ENCODE measurements at regions not wholly inside any gene's neighbourhood (a gene's known extent, or its start where the extent isn't known, plus 50 kb on each side); places are given as distances from the start of the nearest gene placed in this dataset.
"Not testable (repeated sequence)": the region's sequence is repeated elsewhere in the genome, so short reads cannot be mapped to it uniquely, and the experiment has no call there.

DNA sequence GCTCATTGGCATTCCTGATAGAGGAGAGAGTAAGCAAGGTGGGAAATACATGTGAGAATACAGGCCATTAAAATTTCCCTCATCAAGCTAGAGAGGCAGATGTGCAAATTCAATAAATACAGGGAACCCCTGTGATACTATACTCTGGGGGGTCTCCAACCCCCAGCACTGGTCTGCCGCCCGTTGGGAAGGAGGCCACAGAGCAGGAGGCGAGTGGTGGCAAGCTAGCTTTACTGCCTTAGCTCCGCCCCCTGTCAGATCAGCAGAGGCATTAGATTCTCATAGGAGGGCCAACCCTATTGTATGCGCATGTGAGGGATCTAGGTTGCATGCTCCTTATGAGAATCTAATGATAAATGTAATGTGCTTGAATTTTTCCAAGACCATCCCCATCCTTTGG is 97.1 kb upstream of the PLSCR5 start:
- H3K4me1 ChIP-seq (ENCODE audit: control insufficient read depth, insufficient read depth, low read depth, low read length), result no peaks in the 10 kb centered on the region
- no peaks in the 10 kb centered on the region for H3K36me3 ChIP-seq (ENCODE audit: control insufficient read depth in 1 of 2, insufficient read depth in 2 of 2, low read depth in 1 of 2, low read length in 2 of 2)
- H3K23ac ChIP-seq (ENCODE audit: low read length in 2 of 2), result no peak overlapping the region
- 92% methylated on average over 4 of the region's 5 CpGs for WGBS
- no peak overlapping the region for H4K91ac ChIP-seq (ENCODE audit: low read length)
- no peak overlapping the region for H2BK15ac ChIP-seq (ENCODE audit: low read depth, poor library complexity, severe bottlenecking)
- no peak overlapping the region for H3K4me3 ChIP-seq (ENCODE audit: insufficient read depth in 1 of 2, low read depth in 1 of 2, low read length in 2 of 2)
- no peak overlapping the region for H3K27ac ChIP-seq (ENCODE audit: low read length, poor library complexity, severe bottlenecking)
- no peak for DNase-seq
- no peak overlapping the region for H2BK120ac ChIP-seq (ENCODE audit: low read depth, low read length)
- no peak overlapping the region for H2BK12ac ChIP-seq (ENCODE audit: low read length in 2 of 2)
- H2AFZ ChIP-seq (ENCODE audit: low read depth, low read length), result no peak overlapping the region
- H2BK5ac ChIP-seq (ENCODE audit: low read depth, low read length, poor library complexity, severe bottlenecking), result no peak overlapping the region
- H3K14ac ChIP-seq (ENCODE audit: low read length in 2 of 2), result no peak overlapping the region
- H3K4ac ChIP-seq (ENCODE audit: low read depth in 1 of 2, low read length in 2 of 2), result no peak overlapping the region
- no peak overlapping the region for H4K8ac ChIP-seq (ENCODE audit: low read length)
- H3K27me3 ChIP-seq (ENCODE audit: control insufficient read depth in 1 of 2, insufficient read depth in 1 of 2, low read length in 2 of 2), result no peaks in the 10 kb centered on the region
- no peak overlapping the region for H3K9ac ChIP-seq (ENCODE audit: low read length)
- no peaks in the 10 kb centered on the region for H3K9me3 ChIP-seq (ENCODE audit: control insufficient read depth, low read length)
- no peak overlapping the region for H3K4me2 ChIP-seq (ENCODE audit: low read length, poor library complexity, severe bottlenecking)
- no peak overlapping the region for H3K18ac ChIP-seq (ENCODE audit: low read depth in 1 of 2, low read length in 2 of 2)
- H2AK5ac ChIP-seq (ENCODE audit: low read length, severe bottlenecking), result no peak overlapping the region
- no peaks in the 10 kb centered on the region for H3K79me1 ChIP-seq (replicated peaks; ENCODE audit: low read length, poor library complexity, severe bottlenecking)

DNA sequence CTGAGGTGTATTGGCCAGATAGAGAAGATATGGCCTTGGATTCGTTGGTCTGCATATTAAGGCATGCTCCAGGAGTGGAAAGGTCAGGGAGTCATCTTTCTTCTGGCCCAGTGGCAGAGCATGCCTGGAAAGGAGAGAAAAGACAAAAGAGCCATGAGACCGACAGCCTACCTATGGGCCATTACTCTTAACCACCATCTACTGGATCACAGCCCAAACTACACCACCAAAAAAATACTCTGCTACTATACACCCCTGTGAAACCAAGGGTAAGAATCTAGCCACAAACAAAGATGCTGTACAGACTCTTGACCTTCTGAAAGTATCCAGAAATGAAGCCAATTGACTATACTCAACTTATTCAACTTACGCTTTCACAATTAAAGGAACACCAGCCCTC is 96.1 kb upstream of the PLSCR5 start:
- H3K27me3 ChIP-seq (ENCODE audit: control insufficient read depth in 1 of 2, insufficient read depth in 1 of 2, low read length in 2 of 2), result no peaks in the 10 kb centered on the region
- H3K79me1 ChIP-seq (replicated peaks; ENCODE audit: low read length, poor library complexity, severe bottlenecking), result no peaks in the 10 kb centered on the region
- no peak overlapping the region for H3K23ac ChIP-seq (ENCODE audit: low read length in 2 of 2)
- H3K4me2 ChIP-seq (ENCODE audit: low read length, poor library complexity, severe bottlenecking), result no peak overlapping the region
- no peak for DNase-seq
- H3K14ac ChIP-seq (ENCODE audit: low read length in 2 of 2), result no peak overlapping the region
- WGBS, result 78% methylated on average over 3 of the region's 3 CpGs
- no peaks in the 10 kb centered on the region for H3K9me3 ChIP-seq (ENCODE audit: control insufficient read depth, low read length)
- no peak overlapping the region for H2AK5ac ChIP-seq (ENCODE audit: low read length, severe bottlenecking)
- no peak overlapping the region for H2BK15ac ChIP-seq (ENCODE audit: low read depth, poor library complexity, severe bottlenecking)
- no peak overlapping the region for H4K91ac ChIP-seq (ENCODE audit: low read length)
- no peaks in the 10 kb centered on the region for H3K36me3 ChIP-seq (ENCODE audit: control insufficient read depth in 1 of 2, insufficient read depth in 2 of 2, low read depth in 1 of 2, low read length in 2 of 2)
- H3K9ac ChIP-seq (ENCODE audit: low read length), result no peak overlapping the region
- H2BK120ac ChIP-seq (ENCODE audit: low read depth, low read length), result no peak overlapping the region
- no peak overlapping the region for H4K8ac ChIP-seq (ENCODE audit: low read length)
- H3K4me1 ChIP-seq (ENCODE audit: control insufficient read depth, insufficient read depth, low read depth, low read length), result no peaks in the 10 kb centered on the region
- H2AFZ ChIP-seq (ENCODE audit: low read depth, low read length), result no peak overlapping the region
- no peak overlapping the region for H2BK5ac ChIP-seq (ENCODE audit: low read depth, low read length, poor library complexity, severe bottlenecking)
- no peak overlapping the region for H3K4me3 ChIP-seq (ENCODE audit: insufficient read depth in 1 of 2, low read depth in 1 of 2, low read length in 2 of 2)
- no peak overlapping the region for H2BK12ac ChIP-seq (ENCODE audit: low read length in 2 of 2)
- no peak overlapping the region for H3K18ac ChIP-seq (ENCODE audit: low read depth in 1 of 2, low read length in 2 of 2)
- H3K27ac ChIP-seq (ENCODE audit: low read length, poor library complexity, severe bottlenecking), result no peak overlapping the region
- H3K4ac ChIP-seq (ENCODE audit: low read depth in 1 of 2, low read length in 2 of 2), result no peak overlapping the region

DNA sequence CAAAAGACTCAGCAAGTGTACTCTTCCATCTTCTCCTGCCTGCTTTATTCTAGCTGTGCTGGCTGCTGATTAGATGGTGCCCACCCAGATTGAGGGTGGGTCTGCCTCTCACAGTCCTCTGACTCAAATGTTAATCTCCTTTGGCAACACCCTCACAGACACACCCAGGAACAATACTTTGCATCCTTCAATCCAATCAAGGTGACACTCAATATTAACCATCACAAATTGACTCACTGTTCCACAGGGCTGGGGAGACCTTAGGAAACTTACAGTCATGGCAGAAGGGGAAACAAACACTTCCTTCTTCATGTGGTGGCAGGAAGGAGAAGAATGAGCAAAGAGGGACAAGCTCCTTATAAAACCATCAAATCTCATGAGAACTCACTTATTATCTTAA is 94.9 kb upstream of the PLSCR5 start:
- H2BK15ac ChIP-seq (ENCODE audit: low read depth, poor library complexity, severe bottlenecking); H3K4me3 ChIP-seq (ENCODE audit: insufficient read depth in 1 of 2, low read depth in 1 of 2, low read length in 2 of 2); H3K9ac ChIP-seq (ENCODE audit: low read length); H2BK120ac ChIP-seq (ENCODE audit: low read depth, low read length); H3K27me3 ChIP-seq (ENCODE audit: control insufficient read depth in 1 of 2, insufficient read depth in 1 of 2, low read length in 2 of 2); H2BK5ac ChIP-seq (ENCODE audit: low read depth, low read length, poor library complexity, severe bottlenecking); H3K18ac ChIP-seq (ENCODE audit: low read depth in 1 of 2, low read length in 2 of 2); DNase-seq; H3K14ac ChIP-seq (ENCODE audit: low read length in 2 of 2); H3K4me1 ChIP-seq (ENCODE audit: control insufficient read depth, insufficient read depth, low read depth, low read length); H3K23ac ChIP-seq (ENCODE audit: low read length in 2 of 2); H4K8ac ChIP-seq (ENCODE audit: low read length); H2AK5ac ChIP-seq (ENCODE audit: low read length, severe bottlenecking); H3K36me3 ChIP-seq (ENCODE audit: control insufficient read depth in 1 of 2, insufficient read depth in 2 of 2, low read depth in 1 of 2, low read length in 2 of 2); H2AFZ ChIP-seq (ENCODE audit: low read depth, low read length); H3K4me2 ChIP-seq (ENCODE audit: low read length, poor library complexity, severe bottlenecking); H3K9me3 ChIP-seq (ENCODE audit: control insufficient read depth, low read length); H3K27ac ChIP-seq (ENCODE audit: low read length, poor library complexity, severe bottlenecking); H3K4ac ChIP-seq (ENCODE audit: low read depth in 1 of 2, low read length in 2 of 2); H4K91ac ChIP-seq (ENCODE audit: low read length); H3K79me1 ChIP-seq (replicated peaks; ENCODE audit: low read length, poor library complexity, severe bottlenecking); H2BK12ac ChIP-seq (ENCODE audit: low read length in 2 of 2): not testable (repeated sequence)

DNA sequence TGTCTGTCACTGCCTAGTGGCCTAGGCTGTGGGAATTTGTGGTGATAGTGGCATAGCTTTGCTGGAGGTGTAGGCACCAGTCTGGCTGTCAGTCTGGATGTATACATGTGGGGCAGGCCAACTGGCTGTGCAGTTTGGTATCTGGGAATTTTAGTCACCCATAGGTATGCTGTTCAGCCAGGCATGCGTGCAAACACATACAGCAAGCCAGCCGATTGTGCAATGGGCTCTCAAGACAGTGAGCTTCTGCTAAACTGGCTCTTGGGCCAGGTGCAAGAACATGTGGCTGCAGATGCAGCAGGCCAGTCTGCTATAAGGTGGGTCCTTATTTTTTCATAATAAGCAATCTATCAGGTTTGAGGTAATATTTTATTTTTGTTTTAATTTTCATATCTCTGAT is 87.1 kb upstream of the PLSCR5 start:
- no peak overlapping the region for H3K18ac ChIP-seq (ENCODE audit: low read depth in 1 of 2, low read length in 2 of 2)
- H3K9me3 ChIP-seq (ENCODE audit: control insufficient read depth, low read length), result peaks cover 11% of the 10 kb centered on the region
- no peaks in the 10 kb centered on the region for H3K27me3 ChIP-seq (ENCODE audit: control insufficient read depth in 1 of 2, insufficient read depth in 1 of 2, low read length in 2 of 2)
- no peak overlapping the region for H3K27ac ChIP-seq (ENCODE audit: low read length, poor library complexity, severe bottlenecking)
- no peak overlapping the region for H3K23ac ChIP-seq (ENCODE audit: low read length in 2 of 2)
- no peak overlapping the region for H3K4me2 ChIP-seq (ENCODE audit: low read length, poor library complexity, severe bottlenecking)
- no peaks in the 10 kb centered on the region for H3K4me1 ChIP-seq (ENCODE audit: control insufficient read depth, insufficient read depth, low read depth, low read length)
- peak overlapping the region; percentile 37 for H4K91ac ChIP-seq (ENCODE audit: low read length)
- no peak overlapping the region for H2AFZ ChIP-seq (ENCODE audit: low read depth, low read length)
- H2BK12ac ChIP-seq (ENCODE audit: low read length in 2 of 2), result no peak overlapping the region
- H3K79me1 ChIP-seq (replicated peaks; ENCODE audit: low read length, poor library complexity, severe bottlenecking), result no peaks in the 10 kb centered on the region
- no peak overlapping the region for H3K4ac ChIP-seq (ENCODE audit: low read depth in 1 of 2, low read length in 2 of 2)
- no peak for DNase-seq
- no peak overlapping the region for H2AK5ac ChIP-seq (ENCODE audit: low read length, severe bottlenecking)
- H3K9ac ChIP-seq (ENCODE audit: low read length), result no peak overlapping the region
- H3K14ac ChIP-seq (ENCODE audit: low read length in 2 of 2), result no peak overlapping the region
- no peak overlapping the region for H2BK120ac ChIP-seq (ENCODE audit: low read depth, low read length)
- no peak overlapping the region for H2BK5ac ChIP-seq (ENCODE audit: low read depth, low read length, poor library complexity, severe bottlenecking)
- H4K8ac ChIP-seq (ENCODE audit: low read length), result no peak overlapping the region
- H2BK15ac ChIP-seq (ENCODE audit: low read depth, poor library complexity, severe bottlenecking), result no peak overlapping the region
- H3K4me3 ChIP-seq (ENCODE audit: insufficient read depth in 1 of 2, low read depth in 1 of 2, low read length in 2 of 2), result no peak overlapping the region
- 93% methylated on average over 2 of the region's 2 CpGs for WGBS
- no peaks in the 10 kb centered on the region for H3K36me3 ChIP-seq (ENCODE audit: control insufficient read depth in 1 of 2, insufficient read depth in 2 of 2, low read depth in 1 of 2, low read length in 2 of 2)
